SK-N-MC (cell line): ENCODE measurements at regions not wholly inside any gene's neighbourhood (a gene's known extent, or its start where the extent isn't known, plus 50 kb on each side); places are given as distances from the start of the nearest gene placed in this dataset.

Source experiments
- DNase-seq: peaks from one replicate; pipeline ENCODE4 v3.0.0-alpha.2; 2011; ENCODE audit warnings: low read depth, low spot score
- H3K27ac ChIP-seq: fragments of 200-600 bp; sonication (generic); 2 replicates; pipeline ENCODE4 v1.5.1; 2016; ENCODE audit warnings: mixed run types
- H3K36me3 ChIP-seq: fragments of 200-600 bp; sonication (generic); 2 replicates; pipeline ENCODE4 v1.6.1; 2017; ENCODE audit warnings: antibody characterized with exemption, low read length, mixed read lengths; ENCODE audit not compliant: insufficient read depth
- H3K4me3 ChIP-seq: fragments of 200-600 bp; sonication (generic); 2 replicates; pipeline ENCODE4 v1.5.1; 2016
- H3K9ac ChIP-seq: fragments of 200-600 bp; sonication (generic); 2 replicates; pipeline ENCODE4 v1.8.0; 2017; ENCODE audit warnings: mixed run types, mixed read lengths; ENCODE audit not compliant: insufficient read length
- H3K9me3 ChIP-seq: fragments of 200-600 bp; sonication (generic); 2 replicates; pipeline ENCODE4 v1.6.1; 2017; ENCODE audit warnings: low read depth, mild to moderate bottlenecking, antibody characterized with exemption, low read length, moderate library complexity, mixed read lengths
- EZH2 ChIP-seq: fragments of 200-600 bp; sonication (generic); IDR thresholded peaks from one replicate; pipeline ENCODE4 v1.6.1; 2017; ENCODE audit warnings: antibody characterized with exemption
- FOXP2 ChIP-seq: optimal IDR thresholded peaks from 2 replicates; pipeline ENCODE3; 2011; ENCODE audit warnings: mild to moderate bottlenecking, moderate library complexity; ENCODE audit not compliant: insufficient read depth; ENCODE audit errors: extremely low read length, control extremely low read depth
- POLR2AphosphoS5 ChIP-seq: IDR thresholded peaks from 2 replicates; pipeline ENCODE4 v1.6.1; 2012; ENCODE audit warnings: mild to moderate bottlenecking, low read depth, low read length, borderline replicate concordance

DNA sequence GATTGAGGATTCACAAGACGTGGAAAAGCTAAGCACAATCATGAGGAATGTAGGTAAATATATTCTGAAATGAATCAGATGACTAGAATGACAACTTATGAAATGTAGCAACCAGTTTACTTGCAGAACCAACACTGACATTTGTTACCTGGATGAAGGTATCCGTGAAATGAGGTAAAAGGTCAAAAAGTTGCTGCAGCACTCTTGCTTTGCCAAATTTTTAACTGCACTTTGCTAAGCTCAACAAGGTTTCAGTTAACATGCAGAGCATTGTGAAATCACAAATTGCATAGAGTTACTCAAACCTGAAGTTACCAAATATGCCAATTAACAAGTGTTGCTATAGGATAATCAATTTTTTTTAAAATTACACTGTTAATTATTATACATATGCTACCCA, 1280.1 kb downstream of the KCNT2 start:
- Histone ChIP-seq H3K36me3 (no peaks in the 10 kb centered on the region), H3K4me3 (peak overlapping the region; percentile 0; the same call in 1 of the 2 replicates), H3K9me3 (no peaks in the 10 kb centered on the region), H3K27ac (peak overlapping the region; percentile 82), H3K9ac (no peak overlapping the region)
- DNase-seq, result no peak
- TF ChIP-seq EZH2 (no peak), FOXP2 (no peak), POLR2AphosphoS5 (no peak)

DNA sequence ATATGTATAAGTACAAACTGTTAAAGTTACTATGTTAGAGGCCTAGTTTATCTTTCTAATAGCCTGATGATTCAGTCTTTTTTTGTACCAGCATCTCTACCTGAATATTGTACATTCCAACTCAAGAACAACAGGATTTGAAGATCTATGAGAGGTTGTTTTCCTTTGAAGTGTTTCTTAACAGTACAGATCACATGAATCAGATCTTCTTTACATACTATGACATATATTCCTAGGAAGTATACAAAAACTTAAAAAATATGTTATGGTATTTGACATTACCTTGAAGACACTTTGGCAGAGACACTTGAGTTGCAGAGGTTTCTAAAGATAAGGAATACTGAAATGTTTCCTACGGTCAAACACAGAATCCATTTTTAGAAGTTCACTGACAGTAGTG, 1280.9 kb downstream of the KCNT2 start:
- H3K27ac ChIP-seq, result peak overlapping the region; percentile 82
- H3K36me3 ChIP-seq, result no peaks in the 10 kb centered on the region
- no peak for TF ChIP-seq FOXP2
- no peak for TF ChIP-seq POLR2AphosphoS5
- TF ChIP-seq EZH2, result no peak
- DNase-seq, result no peak
- H3K9ac ChIP-seq, result peak overlapping the region; percentile 52
- no peaks in the 10 kb centered on the region for H3K9me3 ChIP-seq
- H3K4me3 ChIP-seq, result 0 out of 2 replicates have a peak overlapping the region, but pooled peaks have one; percentile 1

DNA sequence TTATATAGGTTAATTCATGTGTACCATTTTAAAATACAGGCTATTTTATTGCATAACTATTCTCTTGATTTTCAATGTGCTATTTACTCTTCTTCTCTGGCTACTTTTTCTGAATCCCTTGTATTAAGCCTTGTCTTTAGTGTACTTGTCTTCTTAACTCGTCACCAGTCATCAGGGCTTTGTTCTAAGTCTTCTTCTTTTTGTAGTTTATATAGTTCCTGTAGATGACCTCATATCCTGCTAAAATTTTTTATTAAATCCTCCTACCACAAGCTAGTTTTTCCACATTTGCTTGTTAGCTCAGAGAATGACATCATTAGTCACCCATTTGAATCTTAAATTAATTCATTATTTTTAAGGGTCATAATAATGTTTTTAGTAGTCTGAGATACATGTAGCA, 1281.9 kb downstream of the KCNT2 start:
- no peak overlapping the region for H3K4me3 ChIP-seq
- H3K9me3 ChIP-seq, result no peaks in the 10 kb centered on the region
- no peak for DNase-seq
- no peak overlapping the region for H3K9ac ChIP-seq
- H3K27ac ChIP-seq, result no peak overlapping the region
- TF ChIP-seq EZH2, result no peak
- no peak for TF ChIP-seq POLR2AphosphoS5
- no peak for TF ChIP-seq FOXP2
- H3K36me3 ChIP-seq, result no peaks in the 10 kb centered on the region

DNA sequence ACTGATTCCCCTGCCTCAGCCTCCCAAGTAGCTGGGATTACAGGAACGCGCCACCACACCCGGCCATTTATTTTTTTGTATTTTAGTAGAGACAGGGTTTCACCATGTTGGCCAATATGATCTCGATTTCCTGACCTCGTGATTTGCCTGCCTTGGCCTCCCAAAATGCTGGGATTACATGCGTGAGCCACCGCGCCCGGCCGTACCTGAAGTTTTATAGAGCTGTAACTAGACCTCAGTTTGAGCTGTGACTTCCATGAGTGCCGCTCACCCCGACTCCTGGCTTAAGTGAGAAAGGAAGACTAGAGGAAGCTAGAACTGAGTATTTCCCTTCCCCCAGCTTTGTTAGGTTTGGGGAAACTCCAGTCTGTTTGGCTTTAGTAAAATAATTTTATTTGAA, 1283.1 kb downstream of the KCNT2 start:
- DNase-seq, result no peak
- TF ChIP-seq POLR2AphosphoS5 (no peak), FOXP2 (no peak), EZH2 (no peak)
- H3K27ac ChIP-seq, result no peak overlapping the region
- no peaks in the 10 kb centered on the region for H3K9me3 ChIP-seq
- no peak overlapping the region for H3K9ac ChIP-seq
- no peak overlapping the region for H3K4me3 ChIP-seq
- H3K36me3 ChIP-seq, result no peaks in the 10 kb centered on the region

DNA sequence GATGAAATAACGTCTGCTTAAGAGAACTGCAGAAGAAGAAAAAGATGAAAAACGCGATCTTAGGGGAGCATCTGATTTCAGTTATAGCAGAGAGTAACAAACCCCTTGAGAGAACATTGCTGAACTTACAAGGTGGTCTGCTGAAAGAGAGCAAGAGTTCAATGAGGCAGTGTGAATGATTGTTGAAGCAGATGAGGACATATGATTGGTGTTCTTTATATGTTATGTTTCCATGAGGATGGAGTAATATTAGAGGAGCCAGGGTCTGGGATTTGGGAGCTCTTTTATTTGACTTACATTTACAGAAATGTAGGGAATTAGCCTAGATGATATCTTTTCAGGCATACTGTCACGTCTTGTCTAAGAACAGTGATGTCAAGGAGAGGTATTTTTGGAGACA, 1302.0 kb downstream of the KCNT2 start:
- Histone ChIP-seq H3K9ac (no peak overlapping the region), H3K4me3 (no peak overlapping the region), H3K27ac (no peak overlapping the region), H3K9me3 (no peaks in the 10 kb centered on the region), H3K36me3 (no peaks in the 10 kb centered on the region)
- DNase-seq, result no peak
- TF ChIP-seq POLR2AphosphoS5 (no peak), EZH2 (no peak), FOXP2 (no peak)

DNA sequence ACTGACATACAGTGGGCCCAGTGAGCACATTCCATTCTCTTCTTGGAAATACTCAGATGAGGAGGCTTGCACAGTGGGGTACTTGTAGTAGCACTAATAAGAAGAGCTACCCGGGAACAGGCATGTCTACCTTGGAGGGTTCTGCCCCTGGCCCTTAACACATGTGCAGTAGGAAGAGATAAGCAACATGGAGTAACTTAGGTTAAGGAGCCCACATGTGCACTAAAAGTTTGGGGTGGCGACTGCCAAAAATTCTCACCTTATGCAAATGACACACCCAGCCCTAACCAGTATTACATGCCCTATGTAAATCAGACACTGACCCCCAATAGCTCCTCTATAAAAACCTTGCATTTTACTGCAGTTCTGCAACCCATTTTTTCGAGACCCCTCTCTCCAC, 1313.3 kb downstream of the KCNT2 start:
- Histone ChIP-seq H3K9me3 (no peaks in the 10 kb centered on the region; the same call in 1 of the 2 replicates), H3K4me3 (no peak overlapping the region), H3K27ac (no peak overlapping the region), H3K36me3 (no peaks in the 10 kb centered on the region), H3K9ac (no peak overlapping the region)
- TF ChIP-seq EZH2 (no peak), POLR2AphosphoS5 (no peak), FOXP2 (no peak)
- no peak for DNase-seq

DNA sequence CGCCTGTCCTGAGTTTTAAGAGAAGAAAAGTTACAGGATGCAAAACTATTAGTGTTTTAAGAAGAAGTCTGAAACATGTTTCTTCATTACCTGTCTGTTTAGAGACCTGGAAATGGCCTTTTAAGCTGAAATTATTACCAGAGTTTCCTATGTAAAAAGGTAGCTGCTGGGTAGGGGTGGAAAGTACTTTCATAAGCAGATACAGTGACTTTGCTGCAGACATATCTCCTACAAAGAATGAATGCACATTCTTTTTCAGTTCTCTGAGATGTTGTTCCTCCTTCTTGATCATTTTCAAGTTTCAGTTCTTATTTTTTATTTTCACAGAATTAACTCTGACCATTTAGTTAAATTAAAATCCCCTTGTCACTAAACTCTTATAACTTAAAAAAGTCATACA, 1329.6 kb downstream of the KCNT2 start:
- TF ChIP-seq EZH2 (no peak), POLR2AphosphoS5 (no peak), FOXP2 (no peak)
- H3K27ac ChIP-seq, result no peak overlapping the region
- H3K9ac ChIP-seq, result no peak overlapping the region
- no peak for DNase-seq
- H3K9me3 ChIP-seq, result no peaks in the 10 kb centered on the region
- no peak overlapping the region for H3K4me3 ChIP-seq
- no peaks in the 10 kb centered on the region for H3K36me3 ChIP-seq

DNA sequence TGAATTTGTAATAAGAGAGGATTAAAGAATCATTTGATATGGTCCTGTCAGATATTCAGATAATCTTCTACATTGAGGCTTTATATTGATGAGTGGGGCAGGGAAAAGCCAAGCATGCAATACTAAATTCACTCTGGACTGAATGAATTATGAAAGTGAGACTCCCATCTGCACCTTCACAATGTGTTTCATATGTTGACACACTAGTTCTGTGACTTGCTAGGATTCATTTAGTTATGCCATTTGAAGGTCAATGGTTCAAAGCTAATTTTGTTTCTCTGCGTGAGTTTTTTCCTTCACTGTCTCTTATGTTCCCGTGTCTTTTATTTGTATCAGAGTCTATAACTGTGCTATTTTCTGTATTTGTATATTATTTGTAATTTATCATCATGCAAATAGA, 1332.5 kb downstream of the KCNT2 start:
- H3K27ac ChIP-seq, result no peak overlapping the region
- TF ChIP-seq POLR2AphosphoS5, result no peak
- TF ChIP-seq EZH2, result no peak
- no peak for TF ChIP-seq FOXP2
- no peak for DNase-seq
- no peak overlapping the region for H3K9ac ChIP-seq
- H3K4me3 ChIP-seq, result no peak overlapping the region
- H3K36me3 ChIP-seq, result no peaks in the 10 kb centered on the region
- no peaks in the 10 kb centered on the region for H3K9me3 ChIP-seq

DNA sequence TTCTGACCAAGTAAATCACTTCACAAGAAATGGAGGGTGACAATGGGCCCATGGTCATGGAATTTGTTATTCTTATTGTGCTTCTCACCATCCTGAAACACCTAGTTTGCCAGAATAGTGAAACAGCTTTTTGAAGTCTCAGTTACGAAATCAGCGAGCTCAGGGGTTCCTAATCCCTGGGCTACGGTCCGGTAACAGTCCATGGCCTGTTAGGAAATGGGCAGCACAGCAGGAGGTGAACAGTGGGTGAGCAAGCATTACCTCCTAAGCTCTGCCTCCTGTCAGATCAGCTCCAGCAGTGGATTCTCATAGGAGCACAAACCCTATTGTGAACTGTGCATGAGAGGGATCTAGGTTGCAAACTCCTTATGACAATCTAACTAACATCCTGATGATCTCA, 1356.3 kb downstream of the KCNT2 start:
- H3K36me3 ChIP-seq, result no peaks in the 10 kb centered on the region

DNA sequence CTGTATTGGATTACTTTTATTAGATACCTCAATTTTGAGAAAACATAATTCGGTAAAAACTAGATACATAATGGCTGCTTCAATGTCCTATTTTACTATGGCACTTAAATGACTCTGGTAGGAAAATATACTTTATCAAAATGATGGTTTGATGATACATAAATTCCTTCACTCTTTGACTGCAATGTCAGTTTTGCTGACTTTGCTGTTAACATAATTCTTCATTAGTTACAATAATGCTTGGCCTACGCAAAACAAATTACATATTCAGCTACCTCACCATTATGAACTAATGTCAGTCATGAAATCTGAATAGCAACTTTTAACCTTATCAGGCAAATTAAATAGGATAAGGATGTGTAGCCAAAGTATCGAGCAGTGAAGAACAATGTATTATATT, 1364.7 kb downstream of the KCNT2 start:
- TF ChIP-seq FOXP2 (no peak), EZH2 (no peak)
- no peak for DNase-seq

More for the DNA sequence above, 1356.3 kb downstream of the KCNT2 start:
- H3K9ac ChIP-seq, result no peak overlapping the region
- no peak overlapping the region for H3K27ac ChIP-seq
- DNase-seq, result no peak
- H3K9me3 ChIP-seq, result no peaks in the 10 kb centered on the region
- TF ChIP-seq EZH2, result no peak
- H3K4me3 ChIP-seq, result no peak overlapping the region

More for the DNA sequence above, 1364.7 kb downstream of the KCNT2 start:
- Histone ChIP-seq H3K9ac (no peak overlapping the region), H3K36me3 (no peaks in the 10 kb centered on the region), H3K27ac (no peak overlapping the region), H3K9me3 (no peaks in the 10 kb centered on the region; the same call in 1 of the 2 replicates), H3K4me3 (no peak overlapping the region)
